ENCODE measurements at regions not wholly inside any gene's neighbourhood (a gene's known extent, or its start where the extent isn't known, plus 50 kb on each side); places are given as distances from the start of the nearest gene placed in this dataset.

DNA sequence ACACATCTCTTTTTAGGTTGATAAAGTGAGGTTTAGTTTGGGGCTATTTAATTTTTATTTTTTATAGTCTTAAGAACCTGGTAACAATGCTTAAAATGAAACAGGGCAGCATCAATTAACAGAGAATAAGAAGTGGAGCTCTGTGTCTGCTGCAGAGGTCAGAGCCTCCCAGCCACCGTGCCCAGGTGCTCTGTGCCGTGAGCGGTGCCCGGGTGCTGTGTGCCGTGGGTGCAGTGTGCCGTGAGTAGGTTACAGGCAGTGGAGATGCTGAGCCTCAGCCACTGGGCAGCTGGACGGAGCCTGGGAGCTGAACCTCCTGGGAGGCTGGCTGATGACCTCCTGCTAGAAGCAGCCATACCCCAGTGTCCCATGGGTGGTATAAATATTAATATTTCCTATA is 250.0 kb downstream of the KLF6 start:
- TF ChIP-seq CTCF (IDR thresholded peaks at IDR 0.05) (no peak), POLR2A (IDR thresholded peaks at IDR 0.05) (no peak), EP300 (IDR thresholded peaks at IDR 0.05) (no peak)

Data from suprapubic skin (tissue), 3 donors.